IMR-90 (cell line): ENCODE measurements at regions not wholly inside any gene's neighbourhood (a gene's known extent, or its start where the extent isn't known, plus 50 kb on each side); places are given as distances from the start of the nearest gene placed in this dataset.

Source experiments
- ATAC-seq: fragments of 200-7000 bp; cut with Tn5 transposase; 2 replicates; pipeline ENCODE4 v1.9.1; 2020; ENCODE audit warnings: low read depth, mild to moderate bottlenecking, moderate library complexity
- BruUV-seq: library from RNA; stranded (reverse); fragments of 400-500 nt; replicated peaks from 2 replicates; lab custom pipeline; 2021; lab: Mats Ljungman, UMichigan
- CTCF ChIA-PET: fragments of 300-600 bp; formaldehyde crosslinking; extraction: SDS; loops from one replicate; lab custom pipeline; 2021; ENCODE audit warnings: antibody characterized with exemption; lab: Yijun Ruan, JAX
- POLR2A ChIA-PET: fragments of 300-600 bp; sonication (Branson Sonifier 250); formaldehyde crosslinking; loops from one replicate; lab custom pipeline; 2022; ENCODE audit warnings: antibody characterized with exemption; ENCODE audit not compliant: unreplicated experiment; lab: Charles Lee
- DNase-seq: peaks from one replicate; pipeline ENCODE4 v3.0.0; 2013
- H2AFZ ChIP-seq: replicated peaks from 2 replicates; pipeline ENCODE3; 2013; ENCODE audit warnings: low read length, mild to moderate bottlenecking; ENCODE audit not compliant: poor library complexity
- H2AK5ac ChIP-seq: 2 replicates; pipeline ENCODE4 v1.6.1; 2013; ENCODE audit warnings: low read depth, low read length, inconsistent platforms
- H2AK9ac ChIP-seq: replicated peaks from 2 replicates; pipeline ENCODE3; 2013; ENCODE audit warnings: mild to moderate bottlenecking, low read depth, low read length, moderate library complexity; ENCODE audit not compliant: poor library complexity
- H2BK120ac ChIP-seq: 2 replicates; pipeline ENCODE4 v1.6.1; 2013; ENCODE audit warnings: low read depth, low read length, inconsistent platforms
- H2BK15ac ChIP-seq: 3 replicates; pipeline ENCODE4 v1.6.1; 2013; ENCODE audit warnings: low read depth, low read length, inconsistent platforms
- H2BK20ac ChIP-seq: 2 replicates; pipeline ENCODE4 v1.6.1; 2013; ENCODE audit warnings: low read depth, mild to moderate bottlenecking, inconsistent platforms, low read length, moderate library complexity
- H2BK5ac ChIP-seq: 2 replicates; pipeline ENCODE4 v1.6.1; 2013; ENCODE audit warnings: mild to moderate bottlenecking, low read depth, low read length, inconsistent platforms; ENCODE audit not compliant: poor library complexity, severe bottlenecking
- H3K14ac ChIP-seq: replicated peaks from 2 replicates; pipeline ENCODE4 v1.6.1; 2013; ENCODE audit warnings: low read depth, low read length, inconsistent platforms
- H3K18ac ChIP-seq: 2 replicates; pipeline ENCODE4 v1.6.1; 2013; ENCODE audit warnings: low read depth, low read length, control low read depth
- H3K23ac ChIP-seq: 2 replicates; pipeline ENCODE4 v1.6.1; 2013; ENCODE audit warnings: low read depth, low read length, inconsistent platforms
- H3K27ac ChIP-seq: 2 replicates; pipeline ENCODE4 v1.5.1; 2013; ENCODE audit warnings: mild to moderate bottlenecking, control low read depth, low read length; ENCODE audit not compliant: insufficient read depth
- H3K27me3 ChIP-seq: 2 replicates; pipeline ENCODE4 v1.6.1; 2013; ENCODE audit warnings: low read length; ENCODE audit not compliant: control insufficient read depth, insufficient read depth
- H3K36me3 ChIP-seq: 2 replicates; pipeline ENCODE4 v1.6.1; 2013; ENCODE audit warnings: low read length, mixed read lengths; ENCODE audit not compliant: control insufficient read depth, insufficient read depth
- H3K4ac ChIP-seq: 2 replicates; pipeline ENCODE4 v1.6.1; 2013; ENCODE audit warnings: low read depth, low read length, inconsistent platforms
- H3K4me1 ChIP-seq: 2 replicates; pipeline ENCODE4 v1.6.1; 2013; ENCODE audit warnings: low read length, mixed read lengths; ENCODE audit not compliant: control insufficient read depth, insufficient read depth
- H3K4me2 ChIP-seq: 2 replicates; pipeline ENCODE4 v1.6.1; 2013; ENCODE audit warnings: low read depth, mild to moderate bottlenecking, control low read depth, low read length, moderate library complexity
- H3K4me3 ChIP-seq: 2 replicates; pipeline ENCODE4 v1.5.1; 2013; ENCODE audit warnings: low read depth, mild to moderate bottlenecking, control low read depth, low read length, moderate library complexity; ENCODE audit not compliant: insufficient read depth
- H3K56ac ChIP-seq: 2 replicates; pipeline ENCODE4 v1.6.1; 2013; ENCODE audit warnings: low read length, inconsistent platforms; ENCODE audit not compliant: insufficient read depth; ENCODE audit errors: extremely low read depth
- H3K79me1 ChIP-seq, 2 experiments: 2 replicates each; pipeline ENCODE4 v1.6.1; 2013; ENCODE audit warnings: low read length in 2 of 2, inconsistent platforms in 1 of 2, low read depth in 1 of 2
- H3K9ac ChIP-seq: 2 replicates; pipeline ENCODE4 v1.6.1; 2013; ENCODE audit warnings: low read depth, low read length, control low read depth
- H3K9me1 ChIP-seq: 2 replicates; pipeline ENCODE4 v1.6.1; 2013; ENCODE audit warnings: low read length, inconsistent platforms; ENCODE audit not compliant: insufficient read depth
- H3K9me3 ChIP-seq: 2 replicates; pipeline ENCODE4 v1.6.1; 2013; ENCODE audit warnings: low read length; ENCODE audit not compliant: control insufficient read depth, insufficient read depth
- H4K20me1 ChIP-seq: 2 replicates; pipeline ENCODE4 v1.6.1; 2013; ENCODE audit warnings: low read length, inconsistent platforms; ENCODE audit not compliant: insufficient read depth
- H4K5ac ChIP-seq: 2 replicates; pipeline ENCODE4 v1.6.1; 2013; ENCODE audit warnings: mild to moderate bottlenecking, low read depth, low read length, control low read depth
- H4K8ac ChIP-seq, 2 experiments: 2 replicates each; pipeline ENCODE4 v1.6.1; 2013; ENCODE audit warnings: low read depth in 2 of 2, low read length in 2 of 2, control low read depth in 1 of 2, inconsistent platforms in 1 of 2
- H4K91ac ChIP-seq: 2 replicates; pipeline ENCODE4 v1.6.1; 2013; ENCODE audit warnings: low read depth, low read length, inconsistent platforms; ENCODE audit not compliant: insufficient read depth
- BHLHE40 ChIP-seq: fragments of 150-350 bp; IDR thresholded peaks from 2 replicates; pipeline ENCODE4 v1.6.1; 2016; ENCODE audit warnings: mild to moderate bottlenecking, low read depth, low read length
- CEBPB ChIP-seq: IDR thresholded peaks from 2 replicates; pipeline ENCODE4 v1.6.1; 2012; ENCODE audit warnings: low read depth, low read length, improper control_type of control experiment
- CHD1 ChIP-seq: IDR thresholded peaks from 2 replicates; pipeline ENCODE4 v1.6.1; 2012; ENCODE audit warnings: low read depth, low read length, improper control_type of control experiment
- CTCF ChIP-seq: conservative IDR thresholded peaks from 2 replicates; pipeline ENCODE4 v1.5.1; 2012; ENCODE audit warnings: mild to moderate bottlenecking, low read depth, low read length, improper control_type of control experiment
- FOS ChIP-seq: fragments of 150-350 bp; IDR thresholded peaks from 2 replicates; pipeline ENCODE4 v1.6.1; 2016; ENCODE audit warnings: low read depth, low read length
- MAFK ChIP-seq: IDR thresholded peaks from 2 replicates; pipeline ENCODE4 v1.6.1; 2012; ENCODE audit warnings: low read depth, low read length, improper control_type of control experiment
- MAZ ChIP-seq: IDR thresholded peaks from 2 replicates; pipeline ENCODE4 v1.6.1; 2012; ENCODE audit warnings: low read depth, mild to moderate bottlenecking, low read length, improper control_type of control experiment, moderate library complexity, borderline replicate concordance
- MXI1 ChIP-seq: IDR thresholded peaks from 2 replicates; pipeline ENCODE4 v1.6.1; 2012; ENCODE audit warnings: low read depth, mild to moderate bottlenecking, low read length, moderate library complexity, borderline replicate concordance
- NFE2L2 ChIP-seq: fragments of 150-350 bp; IDR thresholded peaks from 2 replicates; pipeline ENCODE4 v1.6.1; 2016; ENCODE audit warnings: low read depth, mild to moderate bottlenecking, low read length
- POLR2A ChIP-seq: IDR thresholded peaks from 2 replicates; pipeline ENCODE4 v1.6.1; 2012; ENCODE audit warnings: mild to moderate bottlenecking, low read depth, low read length
- RAD21 ChIP-seq: IDR thresholded peaks from 2 replicates; pipeline ENCODE4 v1.6.1; 2012; ENCODE audit warnings: low read length, improper control_type of control experiment
- RCOR1 ChIP-seq: IDR thresholded peaks from 2 replicates; pipeline ENCODE4 v1.6.1; 2012; ENCODE audit warnings: mild to moderate bottlenecking, low read length, improper control_type of control experiment; ENCODE audit not compliant: insufficient replicate concordance
- RFX5 ChIP-seq: IDR thresholded peaks from 2 replicates; pipeline ENCODE4 v1.8.0; 2012; ENCODE audit warnings: low read depth, mild to moderate bottlenecking, low read length, moderate library complexity
- SMC3 ChIP-seq: fragments of 150-350 bp; IDR thresholded peaks from 2 replicates; pipeline ENCODE4 v1.6.1; 2016; ENCODE audit warnings: low read depth, mild to moderate bottlenecking, antibody characterized with exemption, low read length, moderate library complexity
- USF2 ChIP-seq: fragments of 150-350 bp; IDR thresholded peaks from 2 replicates; pipeline ENCODE4 v1.6.1; 2017; ENCODE audit warnings: mild to moderate bottlenecking, antibody characterized with exemption, low read length, low read depth
- WGBS, 2 experiments: methylation state at CpG; one replicate each; pipeline versions ENCODE4 v1.1.5 to v1.1.7; 2013; ENCODE audit warnings: missing lambda C conversion rate in 2 of 2; ENCODE audit not compliant: insufficient read length in 1 of 2; ENCODE audit errors: extremely low coverage in 2 of 2; 5-methylcytosine and 5-hydroxymethylcytosine counted together
- dilution Hi-C: fragments of 300-500 bp; cut with HindIII; formaldehyde crosslinking; loops from one replicate; pipeline ENCODE4 v1.14.3; 2018; ENCODE audit warnings: low sequenced_read_pairs; ENCODE audit not compliant: unreplicated experiment
- in situ Hi-C: fragments of 300-500 bp; cut with MboI; formaldehyde crosslinking; loops from 3 replicates; pipeline ENCODE4 v1.14.3; 2019; ENCODE audit warnings: low sequenced_read_pairs, inconsistent platforms, mixed read lengths
- intact Hi-C: fragments of 100-400 bp; cut with micrococcal nuclease; formaldehyde crosslinking; loops from 2 replicates; pipeline ENCODE4 v1.10.0; 2022
- TF ChIP-seq, protein P1 (sequence below): fragments of 150-350 bp; IDR thresholded peaks from 2 replicates; pipeline ENCODE4 v1.6.1; 2016; ENCODE audit warnings: low read depth, mild to moderate bottlenecking, low read length, moderate library complexity, borderline replicate concordance

- H3K27ac ChIP-seq, result no peak overlapping the region
- H3K18ac ChIP-seq, result no peak overlapping the region
- H4K91ac ChIP-seq, result no peak overlapping the region
- H2AK9ac ChIP-seq, result no peak overlapping the region
- H3K27me3 ChIP-seq, result peaks cover 6% of the 10 kb centered on the region; the same call in 1 of the 2 replicates
- no peaks in the 10 kb centered on the region for H3K4me1 ChIP-seq
- no peaks in the 10 kb centered on the region; the same call in 1 of the 2 replicates for H3K9me1 ChIP-seq
- ATAC-seq, result no peak
- dilution Hi-C loops (no loop called here), in situ Hi-C loops (loop anchor here (10.0 to 25.0 kb wide), 2 partner anchors 580 to 837 kb away; no protein-coding TSS in a partner anchor), intact Hi-C loops (no loop called here)
- H3K23ac ChIP-seq, result no peak overlapping the region
- WGBS, 2 experiments, result no CpG with 5 or more reads among the region's 2 CpGs
- ChIA-PET POLR2A (no interaction called here), CTCF (no interaction called here)
- no peak overlapping the region for H3K56ac ChIP-seq
- no peaks in the 10 kb centered on the region for H4K20me1 ChIP-seq
- H2BK5ac ChIP-seq, result no peak overlapping the region
- no peak overlapping the region for H3K4me3 ChIP-seq
- TF ChIP-seq CTCF, result no peak
- no peak for TF ChIP-seq RAD21
- no peak for TF ChIP-seq MAFK
- no peak for TF ChIP-seq SMC3
- no peak for TF ChIP-seq MXI1
- no peak for TF ChIP-seq BHLHE40
- TF ChIP-seq POLR2A, result no peak
- no peak for TF ChIP-seq FOS
- no peak for TF ChIP-seq NFE2L2
- no peak for TF ChIP-seq RFX5
- no peak for TF ChIP-seq RCOR1
- no peak for TF ChIP-seq USF2
- TF ChIP-seq, protein P1, sequence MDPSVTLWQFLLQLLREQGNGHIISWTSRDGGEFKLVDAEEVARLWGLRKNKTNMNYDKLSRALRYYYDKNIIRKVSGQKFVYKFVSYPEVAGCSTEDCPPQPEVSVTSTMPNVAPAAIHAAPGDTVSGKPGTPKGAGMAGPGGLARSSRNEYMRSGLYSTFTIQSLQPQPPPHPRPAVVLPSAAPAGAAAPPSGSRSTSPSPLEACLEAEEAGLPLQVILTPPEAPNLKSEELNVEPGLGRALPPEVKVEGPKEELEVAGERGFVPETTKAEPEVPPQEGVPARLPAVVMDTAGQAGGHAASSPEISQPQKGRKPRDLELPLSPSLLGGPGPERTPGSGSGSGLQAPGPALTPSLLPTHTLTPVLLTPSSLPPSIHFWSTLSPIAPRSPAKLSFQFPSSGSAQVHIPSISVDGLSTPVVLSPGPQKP, result no peak
- no peak for TF ChIP-seq MAZ
- no peak for TF ChIP-seq CHD1
- no peak for TF ChIP-seq CEBPB
- no peak overlapping the region for H3K9ac ChIP-seq
- no peak overlapping the region for H3K4me2 ChIP-seq
- no peak overlapping the region for H2BK15ac ChIP-seq
- no peaks in the 10 kb centered on the region for H3K79me1 ChIP-seq
- no peak overlapping the region for H3K14ac ChIP-seq
- no TSS peak for BruUV-seq
- H4K5ac ChIP-seq, result no peak overlapping the region
- no peak overlapping the region for H2BK20ac ChIP-seq
- peak overlapping the region; percentile 16 for H2AFZ ChIP-seq
- H3K36me3 ChIP-seq, result no peaks in the 10 kb centered on the region
- no peak overlapping the region for H4K8ac ChIP-seq
- H3K4ac ChIP-seq, result no peak overlapping the region
- DNase-seq, result no peak
- no peak overlapping the region for H2BK120ac ChIP-seq
- H2AK5ac ChIP-seq, result no peak overlapping the region
- no peaks in the 10 kb centered on the region for H3K9me3 ChIP-seq
Observed at GRCh38 chr1:67525053-67525760, 95.0 kb upstream of the SERBP1 start.
